ENCODE measurements at regions not wholly inside any gene's neighbourhood (a gene's known extent, or its start where the extent isn't known, plus 50 kb on each side); places are given as distances from the start of the nearest gene placed in this dataset.

GRCh38 chr2:58916063-58916462, 674.9 kb upstream of the FANCL start:
- DNase-seq (ENCODE audit: extremely low read depth, low read depth) = no peak
- TF ChIP-seq CTCF (IDR thresholded peaks at IDR 0.05; ENCODE audit: low read depth, low read length) = no peak

GRCh38 chr2:58914733-58915505, 673.8 kb upstream of the FANCL start:
- TF ChIP-seq CTCF (IDR thresholded peaks at IDR 0.05; ENCODE audit: low read depth, low read length) = no peak
- no peak for DNase-seq (ENCODE audit: extremely low read depth, low read depth)

GRCh38 chr2:58913082-58913726, 672.1 kb upstream of the FANCL start:
- no peak for TF ChIP-seq CTCF (IDR thresholded peaks at IDR 0.05; ENCODE audit: low read depth, low read length)
- DNase-seq (ENCODE audit: extremely low read depth, low read depth) = no peak

GRCh38 chr2:58911877-58912276, 670.8 kb upstream of the FANCL start:
- no peak for DNase-seq (ENCODE audit: extremely low read depth, low read depth)
- no peak for TF ChIP-seq CTCF (IDR thresholded peaks at IDR 0.05; ENCODE audit: low read depth, low read length)

- no peak for DNase-seq (ENCODE audit: extremely low read depth, low read depth)
- TF ChIP-seq CTCF (IDR thresholded peaks at IDR 0.05; ENCODE audit: low read depth, low read length) = no peak
Observed at GRCh38 chr2:58908501-58909154, 667.5 kb upstream of the FANCL start.

- no peak for DNase-seq (ENCODE audit: extremely low read depth, low read depth)
- TF ChIP-seq CTCF (IDR thresholded peaks at IDR 0.05; ENCODE audit: low read depth, low read length) = no peak
Observed at GRCh38 chr2:58907644-58908043, 666.5 kb upstream of the FANCL start.

- no peak for TF ChIP-seq CTCF (IDR thresholded peaks at IDR 0.05; ENCODE audit: low read depth, low read length)
- no peak for DNase-seq (ENCODE audit: extremely low read depth, low read depth)
Observed at GRCh38 chr2:58906081-58906645, 665.0 kb upstream of the FANCL start.
